ENCODE measurements at regions not wholly inside any gene's neighbourhood (a gene's known extent, or its start where the extent isn't known, plus 50 kb on each side); places are given as distances from the start of the nearest gene placed in this dataset.

- BruUV-seq (replicated peaks) = no TSS peak
- Histone ChIP-seq H3K36me3 (replicated peaks in 1 of 2; ENCODE audit: control insufficient read depth in 1 of 2, insufficient read depth in 2 of 2, low read length in 2 of 2) (no peaks in the 10 kb centered on the region), H4K20me1 (ENCODE audit: insufficient read depth, low read length) (no peaks in the 10 kb centered on the region), H3K4me1 (ENCODE audit: insufficient read depth, low read length) (no peaks in the 10 kb centered on the region), H3K4me2 (ENCODE audit: low read depth, low read length) (no peak overlapping the region), H3K9ac (ENCODE audit: insufficient read depth, low read depth, low read length) (no peak overlapping the region), H3K27ac (ENCODE audit: extremely low read length, insufficient read depth, low read length) (no peak overlapping the region), H3K27me3 (ENCODE audit: control insufficient read depth in 1 of 2, insufficient read depth in 2 of 2, low read length in 2 of 2) (0 out of 5 replicates have a peak, but pooled peaks cover 0 to 2% of the 10 kb centered on the region in 2 experiments), H2AFZ (ENCODE audit: low read length) (no peak overlapping the region), H3K79me2 (ENCODE audit: insufficient read depth, low read length) (no peaks in the 10 kb centered on the region), H3K4me3 (replicated peaks in 1 of 3; ENCODE audit: insufficient read depth in 1 of 3, low read depth in 2 of 3, low read length in 3 of 3) (no peak overlapping the region), H3K9me3 (ENCODE audit: low read length) (no peaks in the 10 kb centered on the region)
- WGBS (ENCODE audit: low lambda C conversion rate) = 0% methylated on average over 2 of the region's 5 CpGs
- POLR2A ChIA-PET = no interaction called here
- FAIRE-seq (no peak), DNase-seq (ENCODE audit: low spot score) (no peak), ATAC-seq (no peak)
- intact Hi-C loops (cut with micrococcal nuclease; ENCODE audit: unreplicated experiment) = no loop called here
- in situ Hi-C loops (cut with HindIII; ENCODE audit: extremely low pct_ligation_motif_present, low pct_unique_long_range_greater_than_20kb) = no loop called here
- CTCF ChIA-PET (ENCODE audit: low intra/inter-chr PET ratio, low total read pairs) = no interaction called here
- no peak for TF ChIP-seq SYNCRIP (IDR thresholded peaks at IDR 0.05; ENCODE audit: insufficient read depth, low read depth, low read length)
- TF ChIP-seq KLF11 (CRISPR knock-in tag; IDR thresholded peaks at IDR 0.05) = no peak
- no peak for TF ChIP-seq ZNF740 (CRISPR knock-in tag; IDR thresholded peaks at IDR 0.05)
- TF ChIP-seq ZNF431 (CRISPR knock-in tag; IDR thresholded peaks at IDR 0.05; ENCODE audit: borderline replicate concordance, low read depth) = no peak
- no peak for TF ChIP-seq ZSCAN21 (CRISPR knock-in tag; IDR thresholded peaks at IDR 0.05; ENCODE audit: borderline replicate concordance)
- no peak for TF ChIP-seq PBX2 (CRISPR knock-in tag; IDR thresholded peaks at IDR 0.05)
- no peak for TF ChIP-seq SUZ12 (IDR thresholded peaks at IDR 0.05; ENCODE audit: low read depth, low read length)
- no peak for TF ChIP-seq ZBTB34 (CRISPR knock-in tag; IDR thresholded peaks at IDR 0.05)
- no peak for TF ChIP-seq ZFP62 (CRISPR knock-in tag; IDR thresholded peaks at IDR 0.05)
Measured at GRCh38 chr6:78808933-78809332, 58.4 kb upstream of the IRAK1BP1 start.
